H1 (cell line): ENCODE measurements at regions not wholly inside any gene's neighbourhood (a gene's known extent, or its start where the extent isn't known, plus 50 kb on each side); places are given as distances from the start of the nearest gene placed in this dataset.

Source experiments
- BCL11A ChIP-seq, 2 experiments: IDR thresholded peaks; one replicate each; pipeline ENCODE4 v1.6.1; 2011; ENCODE audit warnings: low read depth in 2 of 2, low read length in 2 of 2, mild to moderate bottlenecking in 2 of 2
- CBX5 ChIP-seq: fragments of 300-800, 300-1000 bp; sonication (generic); IDR thresholded peaks from 2 replicates; pipeline ENCODE4 v1.7.1; 2016; ENCODE audit warnings: antibody characterized with exemption, low read length, low read depth
- EP300 ChIP-seq, 2 experiments: IDR thresholded peaks; 1 replicate in 1 of 2; 2 replicates in 1 of 2; pipeline ENCODE4 v1.6.1; 2011 to 2012; ENCODE audit warnings: low read depth in 2 of 2, low read length in 2 of 2, mild to moderate bottlenecking in 2 of 2, borderline replicate concordance in 1 of 2, inconsistent platforms in 1 of 2, moderate library complexity in 1 of 2
- GTF2F1 ChIP-seq: IDR thresholded peaks from 2 replicates; pipeline ENCODE4 v1.6.1; 2012; ENCODE audit warnings: low read depth, low read length, improper control_type of control experiment, borderline replicate concordance
- HDAC6 ChIP-seq: IDR thresholded peaks from one replicate; pipeline ENCODE4 v1.7.1; 2012; ENCODE audit warnings: low read depth, mild to moderate bottlenecking, inconsistent platforms, low read length, moderate library complexity
- JUN ChIP-seq: IDR thresholded peaks from 2 replicates; pipeline ENCODE4 v1.6.1; 2011; ENCODE audit warnings: low read depth, mild to moderate bottlenecking, improper control_type of control experiment, low read length
- KDM4A ChIP-seq: IDR thresholded peaks from one replicate; pipeline ENCODE4 v1.7.1; 2012; ENCODE audit warnings: low read depth, mild to moderate bottlenecking, moderate library complexity, low read length, inconsistent platforms; ENCODE audit not compliant: severe bottlenecking
- KDM5A ChIP-seq: fragments of 200-600 bp; IDR thresholded peaks from 2 replicates; pipeline ENCODE4 v1.7.1; 2012; ENCODE audit warnings: mild to moderate bottlenecking, low read length, inconsistent platforms, mixed read lengths
- MAX ChIP-seq: IDR thresholded peaks from 2 replicates; pipeline ENCODE4 v1.6.1; 2012; ENCODE audit warnings: inconsistent platforms
- POLR2AphosphoS5 ChIP-seq: IDR thresholded peaks from 2 replicates; pipeline ENCODE4 v1.6.1; 2011; ENCODE audit warnings: low read depth, low read length
- RAD21 ChIP-seq, 2 experiments: IDR thresholded peaks in 1 of 2; conservative IDR thresholded peaks in 1 of 2; 2 replicates each; pipeline ENCODE4 v1.6.1; 2011; ENCODE audit warnings: low read depth in 2 of 2, low read length in 2 of 2, improper control_type of control experiment in 1 of 2, inconsistent platforms in 1 of 2, mild to moderate bottlenecking in 1 of 2, moderate library complexity in 1 of 2
- RFX5 ChIP-seq: IDR thresholded peaks from 2 replicates; pipeline ENCODE4 v1.6.1; 2011; ENCODE audit warnings: low read depth, low read length, improper control_type of control experiment, borderline replicate concordance
- RXRA ChIP-seq: IDR thresholded peaks from 2 replicates; pipeline ENCODE4 v1.6.1; 2011; ENCODE audit warnings: low read depth, mild to moderate bottlenecking, low read length, moderate library complexity; ENCODE audit not compliant: insufficient read depth
- SAP30 ChIP-seq: fragments of 300-600 bp; sonication (generic); IDR thresholded peaks from 2 replicates; pipeline ENCODE4 v1.7.1; 2012; ENCODE audit warnings: low read length, moderate library complexity, mild to moderate bottlenecking, inconsistent platforms; ENCODE audit not compliant: insufficient read depth, insufficient replicate concordance
- SUZ12 ChIP-seq: fragments of 200-600 bp; sonication (generic); IDR thresholded peaks from 2 replicates; pipeline ENCODE4 v1.6.1; 2012; ENCODE audit warnings: mild to moderate bottlenecking, inconsistent platforms, low read length, moderate library complexity, mixed read lengths
- TAF1 ChIP-seq: IDR thresholded peaks from 2 replicates; pipeline ENCODE4 v1.6.1; 2011; ENCODE audit warnings: mild to moderate bottlenecking, low read depth, low read length
- TCF12 ChIP-seq: IDR thresholded peaks from 2 replicates; pipeline ENCODE4 v1.6.1; 2011; ENCODE audit warnings: low read depth, mild to moderate bottlenecking, low read length
- TEAD4 ChIP-seq: IDR thresholded peaks from 2 replicates; pipeline ENCODE4 v1.6.1; 2012; ENCODE audit warnings: low read depth, low read length, inconsistent platforms, mixed read lengths

GRCh38 chr4:125991398-125991797 lies 676.6 kb downstream of the FAT4 start (continued):
- TF ChIP-seq KDM4A (no peak), EP300 (IDR thresholded peaks at IDR 0.05; ENCODE audit: borderline replicate concordance in 1 of 2, low read depth in 2 of 2, low read length in 2 of 2) (no peak), TCF12 (no peak), SUZ12 (no peak), RFX5 (no peak), TEAD4 (no peak), SAP30 (no peak), HDAC6 (no peak), BCL11A (IDR thresholded peaks at IDR 0.05; ENCODE audit: low read depth in 2 of 2, low read length in 2 of 2) (no peak), TAF1 (no peak), KDM5A (no peak), RAD21 (IDR thresholded peaks at IDR 0.05 in 1 of 2, conservative IDR thresholded peaks at IDR 0.05 in 1 of 2; ENCODE audit: low read depth in 2 of 2, low read length in 2 of 2) (no peak), RXRA (no peak), JUN (no peak), CBX5 (no peak), POLR2AphosphoS5 (no peak), MAX (no peak), GTF2F1 (no peak)
